ENCODE measurements at regions not wholly inside any gene's neighbourhood (a gene's known extent, or its start where the extent isn't known, plus 50 kb on each side); places are given as distances from the start of the nearest gene placed in this dataset.

GRCh38 chr5:126199467-126199866 is 223.7 kb upstream of the GRAMD2B start:
- intact Hi-C loops (cut with micrococcal nuclease) = no loop called here

GRCh38 chr5:126208691-126209090 is 214.5 kb upstream of the GRAMD2B start:
- Mint-ChIP-seq H3K36me3 (no peaks in the 10 kb centered on the region), H3K27me3 (ENCODE audit: low read depth in 2 of 2) (no peaks in the 10 kb centered on the region), H3K27ac (no peak overlapping the region), H3K4me1 (no peaks in the 10 kb centered on the region), H3K9me3 (peaks cover 11 to 21% of the 10 kb centered on the region in 2 donors), H3K4me3 (no peak overlapping the region)
- Histone ChIP-seq H3K9me3 (ENCODE audit: control insufficient read depth, insufficient read depth, low read length) (no peaks in the 10 kb centered on the region), H3K27me3 (ENCODE audit: control insufficient read depth, insufficient read depth, low read length) (no peaks in the 10 kb centered on the region), H3K36me3 (ENCODE audit: control insufficient read depth, insufficient read depth, low read length) (no peaks in the 10 kb centered on the region), H3K4me3 (ENCODE audit: low read length) (no peak overlapping the region), H3K27ac (ENCODE audit: low read length) (no peak overlapping the region), H3K4me1 (ENCODE audit: control insufficient read depth, insufficient read depth, low read length) (no peaks in the 10 kb centered on the region)
- WGBS (ENCODE audit: insufficient coverage) = 84% methylated on average over 3 of the region's 4 CpGs
- DNase-seq (no peak), ATAC-seq (no peak)
- intact Hi-C loops (cut with micrococcal nuclease) = no loop called here
- TF ChIP-seq CTCF (IDR thresholded peaks at IDR 0.05) = no peak

More at GRCh38 chr5:126199467-126199866, 223.7 kb upstream of the GRAMD2B start:
- WGBS (ENCODE audit: insufficient coverage) = 88% methylated on average over 4 of the region's 4 CpGs
- TF ChIP-seq CTCF (IDR thresholded peaks at IDR 0.05) = no peak
- Histone ChIP-seq H3K27ac (ENCODE audit: low read length) (no peak overlapping the region), H3K36me3 (ENCODE audit: control insufficient read depth, insufficient read depth, low read length) (no peaks in the 10 kb centered on the region), H3K27me3 (ENCODE audit: control insufficient read depth, insufficient read depth, low read length) (no peaks in the 10 kb centered on the region), H3K4me3 (ENCODE audit: low read length) (no peak overlapping the region), H3K9me3 (ENCODE audit: control insufficient read depth, insufficient read depth, low read length) (peaks cover 4% of the 10 kb centered on the region), H3K4me1 (ENCODE audit: control insufficient read depth, insufficient read depth, low read length) (no peaks in the 10 kb centered on the region)
- Mint-ChIP-seq H3K4me1 (no peaks in the 10 kb centered on the region), H3K9me3 (peaks cover 12 to 21% of the 10 kb centered on the region in 2 donors), H3K27me3 (ENCODE audit: low read depth in 2 of 2) (no peaks in the 10 kb centered on the region), H3K4me3 (no peak overlapping the region), H3K36me3 (no peaks in the 10 kb centered on the region), H3K27ac (no peak overlapping the region)
- ATAC-seq (no peak), DNase-seq (no peak)

GRCh38 chr5:126210955-126211354 is 212.3 kb upstream of the GRAMD2B start:
- H3K27me3 ChIP-seq (ENCODE audit: control insufficient read depth, insufficient read depth, low read length) = no peaks in the 10 kb centered on the region
- intact Hi-C loops (cut with micrococcal nuclease) = no loop called here
- no peaks in the 10 kb centered on the region for H3K4me1 ChIP-seq (ENCODE audit: control insufficient read depth, insufficient read depth, low read length)
- DNase-seq (no peak), ATAC-seq (no peak)
- no peaks in the 10 kb centered on the region for H3K36me3 Mint-ChIP-seq
- 86% methylated on average over 6 of the region's 6 CpGs for WGBS (ENCODE audit: insufficient coverage)
- H3K4me3 Mint-ChIP-seq = no peak overlapping the region
- H3K36me3 ChIP-seq (ENCODE audit: control insufficient read depth, insufficient read depth, low read length) = no peaks in the 10 kb centered on the region
- TF ChIP-seq CTCF (IDR thresholded peaks at IDR 0.05) = no peak
- peaks cover 6 to 13% of the 10 kb centered on the region in 2 donors for H3K9me3 Mint-ChIP-seq
- H3K9me3 ChIP-seq (ENCODE audit: control insufficient read depth, insufficient read depth, low read length) = no peaks in the 10 kb centered on the region
- no peaks in the 10 kb centered on the region for H3K4me1 Mint-ChIP-seq
- no peak overlapping the region for H3K27ac ChIP-seq (ENCODE audit: low read length)
- no peak overlapping the region for H3K4me3 ChIP-seq (ENCODE audit: low read length)
- H3K27me3 Mint-ChIP-seq (ENCODE audit: low read depth in 2 of 2) = no peaks in the 10 kb centered on the region
- no peak overlapping the region for H3K27ac Mint-ChIP-seq

- peaks cover 11 to 13% of the 10 kb centered on the region in 2 donors for H3K9me3 Mint-ChIP-seq
- Histone ChIP-seq H3K36me3 (ENCODE audit: control insufficient read depth, insufficient read depth, low read length) (no peaks in the 10 kb centered on the region), H3K4me3 (ENCODE audit: low read length) (no peak overlapping the region), H3K27me3 (ENCODE audit: control insufficient read depth, insufficient read depth, low read length) (no peaks in the 10 kb centered on the region), H3K27ac (ENCODE audit: low read length) (no peak overlapping the region), H3K9me3 (ENCODE audit: control insufficient read depth, insufficient read depth, low read length) (peaks cover 2% of the 10 kb centered on the region), H3K4me1 (ENCODE audit: control insufficient read depth, insufficient read depth, low read length) (no peaks in the 10 kb centered on the region)
- H3K36me3 Mint-ChIP-seq = no peaks in the 10 kb centered on the region
- ATAC-seq (no peak), DNase-seq (no peak)
- H3K27ac Mint-ChIP-seq = no peak overlapping the region
- TF ChIP-seq CTCF (IDR thresholded peaks at IDR 0.05) = no peak
- H3K4me3 Mint-ChIP-seq = no peak overlapping the region
- no peaks in the 10 kb centered on the region for H3K4me1 Mint-ChIP-seq
- H3K27me3 Mint-ChIP-seq (ENCODE audit: low read depth in 2 of 2) = no peaks in the 10 kb centered on the region
- intact Hi-C loops (cut with micrococcal nuclease) = no loop called here
Measured at GRCh38 chr5:126219616-126220015, 203.6 kb upstream of the GRAMD2B start.

Measured in natural killer cell (primary cell).